ENCODE measurements at regions not wholly inside any gene's neighbourhood (a gene's known extent, or its start where the extent isn't known, plus 50 kb on each side); places are given as distances from the start of the nearest gene placed in this dataset.

GRCh38 chr7:41245916-41246315 lies 457.0 kb downstream of the INHBA start:
- no peak overlapping the region for H3K27ac Mint-ChIP-seq

GRCh38 chr7:41244246-41244645 lies 458.6 kb downstream of the INHBA start:
- Mint-ChIP-seq H3K27me3 (peaks cover 2% of the 10 kb centered on the region), H3K4me1 (no peaks in the 10 kb centered on the region), H3K4me3 (no peak overlapping the region), H3K27ac (no peak overlapping the region), H3K36me3 (no peaks in the 10 kb centered on the region), H3K9me3 (peaks cover 0 to 2% (median 0%) of the 10 kb centered on the region in 3 donors)

More at GRCh38 chr7:41245916-41246315, 457.0 kb downstream of the INHBA start:
- Mint-ChIP-seq H3K27me3 (no peaks in the 10 kb centered on the region), H3K4me1 (no peaks in the 10 kb centered on the region), H3K4me3 (no peak overlapping the region), H3K9me3 (no peaks in the 10 kb centered on the region), H3K36me3 (peaks cover 4% of the 10 kb centered on the region)

GRCh38 chr7:41241641-41242040 lies 461.2 kb downstream of the INHBA start:
- no peak overlapping the region for H3K27ac Mint-ChIP-seq
- H3K9me3 Mint-ChIP-seq, result peaks cover 0 to 2% (median 0%) of the 10 kb centered on the region in 3 donors
- peaks cover 2% of the 10 kb centered on the region for H3K27me3 Mint-ChIP-seq
- no peaks in the 10 kb centered on the region for H3K36me3 Mint-ChIP-seq
- no peaks in the 10 kb centered on the region for H3K4me1 Mint-ChIP-seq
- H3K4me3 Mint-ChIP-seq, result no peak overlapping the region

- no peaks in the 10 kb centered on the region for H3K36me3 Mint-ChIP-seq
- H3K27ac Mint-ChIP-seq, result no peak overlapping the region
- H3K9me3 Mint-ChIP-seq, result peaks cover 0 to 2% (median 0%) of the 10 kb centered on the region in 3 donors
- no peak overlapping the region for H3K4me3 Mint-ChIP-seq
- no peaks in the 10 kb centered on the region for H3K4me1 Mint-ChIP-seq
- peaks cover 2% of the 10 kb centered on the region for H3K27me3 Mint-ChIP-seq
Measured at GRCh38 chr7:41239596-41239995, 463.3 kb downstream of the INHBA start.

- Mint-ChIP-seq H3K4me1 (no peaks in the 10 kb centered on the region), H3K27ac (no peak overlapping the region), H3K36me3 (no peaks in the 10 kb centered on the region), H3K4me3 (no peak overlapping the region), H3K27me3 (peaks cover 2% of the 10 kb centered on the region), H3K9me3 (peaks cover 0 to 2% (median 0%) of the 10 kb centered on the region in 3 donors)
Measured at GRCh38 chr7:41238851-41239331, 464.0 kb downstream of the INHBA start.

GRCh38 chr7:41237956-41238355 lies 464.9 kb downstream of the INHBA start:
- peaks cover 2% of the 10 kb centered on the region for H3K27me3 Mint-ChIP-seq
- no peak overlapping the region for H3K27ac Mint-ChIP-seq
- no peaks in the 10 kb centered on the region for H3K36me3 Mint-ChIP-seq
- no peaks in the 10 kb centered on the region for H3K4me1 Mint-ChIP-seq
- no peak overlapping the region for H3K4me3 Mint-ChIP-seq
- peaks cover 0 to 2% (median 0%) of the 10 kb centered on the region in 3 donors for H3K9me3 Mint-ChIP-seq

- Mint-ChIP-seq H3K9me3 (peaks cover 3 to 21% (median 4%) of the 10 kb centered on the region in 3 donors), H3K36me3 (peaks cover 2% of the 10 kb centered on the region), H3K4me1 (no peaks in the 10 kb centered on the region), H3K27me3 (no peaks in the 10 kb centered on the region), H3K4me3 (no peak overlapping the region), H3K27ac (no peak overlapping the region)
Measured at GRCh38 chr7:41232086-41232485, 470.8 kb downstream of the INHBA start.

- H3K4me3 Mint-ChIP-seq, result no peak overlapping the region
- no peaks in the 10 kb centered on the region for H3K4me1 Mint-ChIP-seq
- peaks cover 0 to 9% (median 2%) of the 10 kb centered on the region in 3 donors for H3K9me3 Mint-ChIP-seq
- no peaks in the 10 kb centered on the region for H3K36me3 Mint-ChIP-seq
- H3K27me3 Mint-ChIP-seq, result no peaks in the 10 kb centered on the region
- no peak overlapping the region for H3K27ac Mint-ChIP-seq
Measured at GRCh38 chr7:41224063-41224763, 478.7 kb downstream of the INHBA start.

- Mint-ChIP-seq H3K4me3 (no peak overlapping the region), H3K27me3 (no peaks in the 10 kb centered on the region), H3K4me1 (no peaks in the 10 kb centered on the region), H3K27ac (no peak overlapping the region), H3K9me3 (peaks cover 0 to 4% (median 2%) of the 10 kb centered on the region in 3 donors), H3K36me3 (no peaks in the 10 kb centered on the region)
Measured at GRCh38 chr7:41222746-41223145, 480.1 kb downstream of the INHBA start.

- Mint-ChIP-seq H3K36me3 (no peaks in the 10 kb centered on the region), H3K9me3 (peaks cover 0 to 4% (median 2%) of the 10 kb centered on the region in 3 donors), H3K27me3 (peaks cover 2% of the 10 kb centered on the region), H3K4me1 (no peaks in the 10 kb centered on the region), H3K4me3 (no peak overlapping the region), H3K27ac (no peak overlapping the region)
Measured at GRCh38 chr7:41220266-41220665, 482.6 kb downstream of the INHBA start.

GRCh38 chr7:41219276-41219675 lies 483.6 kb downstream of the INHBA start:
- Mint-ChIP-seq H3K4me3 (no peak overlapping the region), H3K36me3 (no peaks in the 10 kb centered on the region), H3K27me3 (peaks cover 3% of the 10 kb centered on the region), H3K9me3 (peaks cover 0 to 4% (median 2%) of the 10 kb centered on the region in 3 donors), H3K27ac (no peak overlapping the region), H3K4me1 (no peaks in the 10 kb centered on the region)

- Mint-ChIP-seq H3K27ac (no peak overlapping the region), H3K27me3 (peaks cover 3% of the 10 kb centered on the region), H3K9me3 (peaks cover 0 to 4% (median 2%) of the 10 kb centered on the region in 3 donors), H3K4me3 (no peak overlapping the region), H3K4me1 (no peaks in the 10 kb centered on the region), H3K36me3 (no peaks in the 10 kb centered on the region)
Measured at GRCh38 chr7:41217306-41217705, 485.6 kb downstream of the INHBA start.

- Mint-ChIP-seq H3K4me3 (no peak overlapping the region), H3K36me3 (peaks cover 1% of the 10 kb centered on the region), H3K4me1 (peaks cover 4 to 11% (median 5%) of the 10 kb centered on the region in 3 donors), H3K27ac (no peak overlapping the region), H3K9me3 (peaks cover 0 to 6% (median 0%) of the 10 kb centered on the region in 3 donors), H3K27me3 (no peaks in the 10 kb centered on the region)
Measured at GRCh38 chr7:41207141-41207540, 495.7 kb downstream of the INHBA start.

- no peaks in the 10 kb centered on the region for H3K27me3 Mint-ChIP-seq
- H3K4me3 Mint-ChIP-seq, result no peak overlapping the region
- H3K4me1 Mint-ChIP-seq, result peaks cover 4 to 11% (median 5%) of the 10 kb centered on the region in 3 donors
- H3K9me3 Mint-ChIP-seq, result peaks cover 0 to 6% (median 0%) of the 10 kb centered on the region in 3 donors
- peaks cover 1% of the 10 kb centered on the region for H3K36me3 Mint-ChIP-seq
- H3K27ac Mint-ChIP-seq, result no peak overlapping the region
Measured at GRCh38 chr7:41206267-41206666, 496.6 kb downstream of the INHBA start.

GRCh38 chr7:41205600-41205999 lies 497.3 kb downstream of the INHBA start:
- Mint-ChIP-seq H3K4me1 (peaks cover 4 to 11% (median 5%) of the 10 kb centered on the region in 3 donors), H3K27me3 (no peaks in the 10 kb centered on the region), H3K4me3 (no peak overlapping the region), H3K36me3 (peaks cover 1% of the 10 kb centered on the region), H3K27ac (no peak overlapping the region), H3K9me3 (peaks cover 0 to 6% (median 0%) of the 10 kb centered on the region in 3 donors)

- no peak overlapping the region for H3K27ac Mint-ChIP-seq
- peaks cover 4 to 11% (median 5%) of the 10 kb centered on the region in 3 donors for H3K4me1 Mint-ChIP-seq
- no peaks in the 10 kb centered on the region for H3K27me3 Mint-ChIP-seq
- H3K9me3 Mint-ChIP-seq, result peaks cover 0 to 6% (median 0%) of the 10 kb centered on the region in 3 donors
- H3K36me3 Mint-ChIP-seq, result peaks cover 1% of the 10 kb centered on the region
- no peak overlapping the region for H3K4me3 Mint-ChIP-seq
Measured at GRCh38 chr7:41203542-41203941, 499.3 kb downstream of the INHBA start.

All from IgD-negative memory B cell (primary cell).